ENCODE measurements at regions not wholly inside any gene's neighbourhood (a gene's known extent, or its start where the extent isn't known, plus 50 kb on each side); places are given as distances from the start of the nearest gene placed in this dataset.

- H3K9me3 ChIP-seq (ENCODE audit: control insufficient read depth in 2 of 2, insufficient read depth in 1 of 2, low read depth in 1 of 2, low read length in 1 of 2) = no peaks in the 10 kb centered on the region
- no peaks in the 10 kb centered on the region for H3K36me3 ChIP-seq (ENCODE audit: control insufficient read depth in 3 of 3, insufficient read depth in 2 of 3, low read depth in 1 of 3, low read length in 3 of 3)
- H3K4me3 ChIP-seq (ENCODE audit: low read depth in 1 of 3, low read length in 3 of 3) = no peak overlapping the region
- H3K27me3 ChIP-seq (ENCODE audit: control insufficient read depth in 3 of 3, insufficient read depth in 3 of 3, low read length in 3 of 3) = no peaks in the 10 kb centered on the region
- no peaks in the 10 kb centered on the region for H3K4me1 ChIP-seq (ENCODE audit: control insufficient read depth in 3 of 3, insufficient read depth in 2 of 3, low read depth in 1 of 3, low read length in 2 of 3)
- WGBS, 3 donors = 83 to 85% (median 85%) methylated on average over 7 of the region's 7 CpGs
- FAIRE-seq = no peak
- H3K27ac ChIP-seq (ENCODE audit: low read depth in 1 of 3, low read length in 2 of 3) = no peak overlapping the region
- no peak for DNase-seq
Observed at GRCh38 chr18:6609666-6610264, 119.8 kb upstream of the ARHGAP28 start.

DNA sequence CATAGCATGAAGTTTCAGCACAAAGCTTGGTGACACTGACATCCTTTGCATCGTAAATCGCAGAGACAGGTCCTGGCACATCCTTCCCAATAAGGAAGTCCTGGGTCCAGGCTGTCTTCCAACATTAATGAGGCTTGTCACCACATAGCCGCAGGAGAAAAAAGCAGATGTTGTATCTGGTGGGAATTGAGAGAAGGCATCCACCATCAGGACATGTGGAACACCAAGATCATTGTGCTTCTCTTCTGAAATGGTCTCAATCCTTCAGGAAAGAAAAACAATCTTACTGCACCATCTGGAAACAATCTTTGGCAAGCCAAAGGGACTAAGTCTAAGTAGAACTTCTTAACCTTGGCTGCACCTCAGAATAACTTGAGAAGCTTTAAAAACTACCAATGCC, 119.0 kb upstream of the ARHGAP28 start:
- no peak for FAIRE-seq
- Histone ChIP-seq H3K27ac (ENCODE audit: low read depth in 1 of 3, low read length in 2 of 3) (no peak overlapping the region), H3K36me3 (ENCODE audit: control insufficient read depth in 3 of 3, insufficient read depth in 2 of 3, low read depth in 1 of 3, low read length in 3 of 3) (no peaks in the 10 kb centered on the region), H3K4me3 (ENCODE audit: low read depth in 1 of 3, low read length in 3 of 3) (no peak overlapping the region), H3K4me1 (ENCODE audit: control insufficient read depth in 3 of 3, insufficient read depth in 2 of 3, low read depth in 1 of 3, low read length in 2 of 3) (no peaks in the 10 kb centered on the region), H3K27me3 (ENCODE audit: control insufficient read depth in 3 of 3, insufficient read depth in 3 of 3, low read length in 3 of 3) (no peaks in the 10 kb centered on the region), H3K9me3 (ENCODE audit: control insufficient read depth in 2 of 2, insufficient read depth in 1 of 2, low read depth in 1 of 2, low read length in 1 of 2) (no peaks in the 10 kb centered on the region)
- no peak for DNase-seq
- 64 to 87% (median 71%) methylated on average over 3 of the region's 3 CpGs for WGBS, 3 donors

DNA sequence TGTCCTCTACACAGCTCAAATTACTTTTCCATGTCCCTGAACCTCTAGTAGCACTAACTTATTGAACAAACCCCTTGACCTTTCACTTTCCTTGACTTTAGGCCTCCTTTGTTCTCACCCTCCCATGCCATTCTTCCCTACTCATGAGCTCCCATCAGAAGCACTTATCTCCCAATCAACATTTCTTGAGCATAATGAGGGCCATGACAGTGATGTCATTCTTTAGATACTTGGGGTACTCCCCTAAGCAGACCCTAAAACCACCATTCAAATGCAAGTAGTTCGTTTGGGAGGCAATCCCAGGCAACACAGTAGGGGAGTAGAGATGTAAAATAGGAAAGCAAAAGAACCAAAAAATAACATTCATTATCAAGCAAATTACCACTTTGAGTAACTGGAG, 115.9 kb upstream of the ARHGAP28 start:
- WGBS, 3 donors = 6 to 41% (median 9%) methylated on average over 1 of the region's 1 CpG
- DNase-seq = no peak
- Histone ChIP-seq H3K36me3 (ENCODE audit: control insufficient read depth in 3 of 3, insufficient read depth in 2 of 3, low read depth in 1 of 3, low read length in 3 of 3) (no peaks in the 10 kb centered on the region), H3K4me3 (ENCODE audit: low read depth in 1 of 3, low read length in 3 of 3) (no peak overlapping the region), H3K27ac (ENCODE audit: low read depth in 1 of 3, low read length in 2 of 3) (no peak overlapping the region), H3K27me3 (ENCODE audit: control insufficient read depth in 3 of 3, insufficient read depth in 3 of 3, low read length in 3 of 3) (no peaks in the 10 kb centered on the region), H3K9me3 (ENCODE audit: control insufficient read depth in 2 of 2, insufficient read depth in 1 of 2, low read depth in 1 of 2, low read length in 1 of 2) (no peaks in the 10 kb centered on the region), H3K4me1 (ENCODE audit: control insufficient read depth in 3 of 3, insufficient read depth in 2 of 3, low read depth in 1 of 3, low read length in 2 of 3) (no peaks in the 10 kb centered on the region)
- no peak for FAIRE-seq

GRCh38 chr18:6614952-6615351, 114.6 kb upstream of the ARHGAP28 start:
- DNase-seq = no peak
- FAIRE-seq = no peak
- Histone ChIP-seq H3K4me1 (ENCODE audit: control insufficient read depth in 3 of 3, insufficient read depth in 2 of 3, low read depth in 1 of 3, low read length in 2 of 3) (no peaks in the 10 kb centered on the region), H3K4me3 (ENCODE audit: low read depth in 1 of 3, low read length in 3 of 3) (no peak overlapping the region), H3K27me3 (ENCODE audit: control insufficient read depth in 3 of 3, insufficient read depth in 3 of 3, low read length in 3 of 3) (no peaks in the 10 kb centered on the region), H3K36me3 (ENCODE audit: control insufficient read depth in 3 of 3, insufficient read depth in 2 of 3, low read depth in 1 of 3, low read length in 3 of 3) (no peaks in the 10 kb centered on the region), H3K27ac (ENCODE audit: low read depth in 1 of 3, low read length in 2 of 3) (no peak overlapping the region), H3K9me3 (ENCODE audit: control insufficient read depth in 2 of 2, insufficient read depth in 1 of 2, low read depth in 1 of 2, low read length in 1 of 2) (no peaks in the 10 kb centered on the region)
- 89 to 93% (median 91%) methylated on average over 4 of the region's 4 CpGs for WGBS, 3 donors

- 43 to 58% (median 56%) methylated on average over 4 of the region's 4 CpGs for WGBS, 3 donors
- H3K9me3 ChIP-seq (ENCODE audit: control insufficient read depth in 2 of 2, insufficient read depth in 1 of 2, low read depth in 1 of 2, low read length in 1 of 2) = no peaks in the 10 kb centered on the region
- H3K4me3 ChIP-seq (ENCODE audit: low read depth in 1 of 3, low read length in 3 of 3) = no peak overlapping the region
- H3K36me3 ChIP-seq (ENCODE audit: control insufficient read depth in 3 of 3, insufficient read depth in 2 of 3, low read depth in 1 of 3, low read length in 3 of 3) = no peaks in the 10 kb centered on the region
- no peak overlapping the region for H3K27ac ChIP-seq (ENCODE audit: low read depth in 1 of 3, low read length in 2 of 3)
- no peaks in the 10 kb centered on the region for H3K27me3 ChIP-seq (ENCODE audit: control insufficient read depth in 3 of 3, insufficient read depth in 3 of 3, low read length in 3 of 3)
- DNase-seq (no peak), FAIRE-seq (no peak)
- H3K4me1 ChIP-seq (ENCODE audit: control insufficient read depth in 3 of 3, insufficient read depth in 2 of 3, low read depth in 1 of 3, low read length in 2 of 3) = no peaks in the 10 kb centered on the region
Observed at GRCh38 chr18:6616981-6617380, 112.5 kb upstream of the ARHGAP28 start.

DNA sequence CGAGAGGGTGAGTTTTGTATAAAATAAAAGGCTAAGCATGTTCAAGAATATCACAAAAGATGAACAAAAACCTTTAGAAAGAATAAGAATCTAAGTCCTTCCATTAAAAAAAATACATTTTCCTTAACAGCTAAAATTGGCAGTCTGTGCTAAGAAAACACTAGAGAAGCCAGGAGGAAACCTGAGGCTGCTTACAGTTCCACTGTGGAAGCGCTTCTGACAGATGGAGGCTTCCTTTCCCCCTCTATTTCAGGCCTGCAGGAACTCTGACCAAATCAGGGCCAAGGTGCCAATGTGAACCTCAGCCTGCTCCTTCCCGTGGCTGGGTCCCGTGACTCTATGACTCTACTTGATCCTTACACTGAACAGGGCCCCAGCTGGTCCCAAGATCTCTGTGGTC, 108.1 kb upstream of the ARHGAP28 start:
- no peak for DNase-seq
- Histone ChIP-seq H3K27ac (ENCODE audit: low read depth in 1 of 3, low read length in 2 of 3) (no peak overlapping the region), H3K27me3 (ENCODE audit: control insufficient read depth in 3 of 3, insufficient read depth in 3 of 3, low read length in 3 of 3) (no peaks in the 10 kb centered on the region), H3K36me3 (ENCODE audit: control insufficient read depth in 3 of 3, insufficient read depth in 2 of 3, low read depth in 1 of 3, low read length in 3 of 3) (no peaks in the 10 kb centered on the region), H3K4me3 (ENCODE audit: low read depth in 1 of 3, low read length in 3 of 3) (no peak overlapping the region), H3K9me3 (ENCODE audit: control insufficient read depth in 2 of 2, insufficient read depth in 1 of 2, low read depth in 1 of 2, low read length in 1 of 2) (no peaks in the 10 kb centered on the region), H3K4me1 (ENCODE audit: control insufficient read depth in 3 of 3, insufficient read depth in 2 of 3, low read depth in 1 of 3, low read length in 2 of 3) (no peaks in the 10 kb centered on the region)
- no peak for FAIRE-seq
- 83 to 92% (median 85%) methylated on average over 4 of the region's 4 CpGs for WGBS, 3 donors

- Histone ChIP-seq H3K4me3 (ENCODE audit: low read depth in 1 of 3, low read length in 3 of 3) (no peak overlapping the region), H3K4me1 (ENCODE audit: control insufficient read depth in 3 of 3, insufficient read depth in 2 of 3, low read depth in 1 of 3, low read length in 2 of 3) (no peaks in the 10 kb centered on the region), H3K27me3 (ENCODE audit: control insufficient read depth in 3 of 3, insufficient read depth in 3 of 3, low read length in 3 of 3) (no peaks in the 10 kb centered on the region), H3K9me3 (ENCODE audit: control insufficient read depth in 2 of 2, insufficient read depth in 1 of 2, low read depth in 1 of 2, low read length in 1 of 2) (no peaks in the 10 kb centered on the region), H3K27ac (ENCODE audit: low read depth in 1 of 3, low read length in 2 of 3) (no peak overlapping the region), H3K36me3 (ENCODE audit: control insufficient read depth in 3 of 3, insufficient read depth in 2 of 3, low read depth in 1 of 3, low read length in 3 of 3) (no peaks in the 10 kb centered on the region)
- WGBS, 3 donors = 75 to 84% (median 76%) methylated on average over 2 of the region's 2 CpGs
- FAIRE-seq = no peak
- DNase-seq = no peak
Observed at GRCh38 chr18:6623278-6623677, 106.2 kb upstream of the ARHGAP28 start.

GRCh38 chr18:6624271-6624660, 105.2 kb upstream of the ARHGAP28 start:
- Histone ChIP-seq H3K4me1 (ENCODE audit: control insufficient read depth in 3 of 3, insufficient read depth in 2 of 3, low read depth in 1 of 3, low read length in 2 of 3) (no peaks in the 10 kb centered on the region), H3K9me3 (ENCODE audit: control insufficient read depth in 2 of 2, insufficient read depth in 1 of 2, low read depth in 1 of 2, low read length in 1 of 2) (no peaks in the 10 kb centered on the region), H3K27me3 (ENCODE audit: control insufficient read depth in 3 of 3, insufficient read depth in 3 of 3, low read length in 3 of 3) (no peaks in the 10 kb centered on the region), H3K36me3 (ENCODE audit: control insufficient read depth in 3 of 3, insufficient read depth in 2 of 3, low read depth in 1 of 3, low read length in 3 of 3) (no peaks in the 10 kb centered on the region), H3K4me3 (ENCODE audit: low read depth in 1 of 3, low read length in 3 of 3) (no peak overlapping the region), H3K27ac (ENCODE audit: low read depth in 1 of 3, low read length in 2 of 3) (no peak overlapping the region)
- 31 to 42% (median 36%) methylated on average over 5 of the region's 5 CpGs for WGBS, 3 donors
- DNase-seq (no peak), FAIRE-seq (no peak)

- no peak overlapping the region for H3K4me3 ChIP-seq (ENCODE audit: low read depth in 1 of 3, low read length in 3 of 3)
- H3K27ac ChIP-seq (ENCODE audit: low read depth in 1 of 3, low read length in 2 of 3) = no peak overlapping the region
- 42 to 55% (median 47%) methylated on average over 5 of the region's 5 CpGs for WGBS, 3 donors
- H3K36me3 ChIP-seq (ENCODE audit: control insufficient read depth in 3 of 3, insufficient read depth in 2 of 3, low read depth in 1 of 3, low read length in 3 of 3) = no peaks in the 10 kb centered on the region
- DNase-seq = no peak
- H3K9me3 ChIP-seq (ENCODE audit: control insufficient read depth in 2 of 2, insufficient read depth in 1 of 2, low read depth in 1 of 2, low read length in 1 of 2) = no peaks in the 10 kb centered on the region
- FAIRE-seq = no peak
- H3K27me3 ChIP-seq (ENCODE audit: control insufficient read depth in 3 of 3, insufficient read depth in 3 of 3, low read length in 3 of 3) = no peaks in the 10 kb centered on the region
- no peaks in the 10 kb centered on the region for H3K4me1 ChIP-seq (ENCODE audit: control insufficient read depth in 3 of 3, insufficient read depth in 2 of 3, low read depth in 1 of 3, low read length in 2 of 3)
Observed at GRCh38 chr18:6624661-6625311, 104.7 kb upstream of the ARHGAP28 start.
